EH (cell line): ENCODE measurements at regions not wholly inside any gene's neighbourhood (a gene's known extent, or its start where the extent isn't known, plus 50 kb on each side); places are given as distances from the start of the nearest gene placed in this dataset.
"Not testable (repeated sequence)": the region's sequence is repeated elsewhere in the genome, so short reads cannot be mapped to it uniquely, and the experiment has no call there.

ENCODE experiments used
- DNase-seq: peaks from one replicate; pipeline ENCODE4 v3.0.0-alpha.2; 2015; ENCODE audit warnings: low read depth

DNA sequence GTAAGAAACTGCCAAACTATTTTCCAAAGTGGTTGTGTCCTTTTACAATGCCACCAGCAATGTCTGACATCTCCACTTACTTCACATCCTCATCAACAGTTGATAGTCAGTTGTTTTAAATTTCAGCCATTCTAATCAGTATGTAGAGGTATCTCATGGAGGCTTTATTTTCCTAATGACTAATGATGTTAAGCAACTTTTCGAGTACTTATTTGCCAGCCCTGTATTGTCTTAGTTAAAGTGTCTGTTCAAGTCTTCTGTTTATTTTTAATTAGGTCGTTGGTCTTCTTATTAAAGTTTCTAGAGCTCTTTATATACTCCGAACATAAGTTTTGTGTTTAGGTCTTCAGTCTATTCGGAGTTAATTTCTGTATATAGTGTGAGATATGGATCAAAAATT lies 54.9 kb upstream of the NBPF12 start:
- DNase-seq: not testable (repeated sequence)

- not testable (repeated sequence) for DNase-seq
These were observed 57.0 kb upstream of the NBPF12 start for GRCh38 chr1:146881096-146881495.

GRCh38 chr1:146863799-146864319 lies 74.3 kb upstream of the NBPF12 start:
- DNase-seq: peak; percentile 2

DNA sequence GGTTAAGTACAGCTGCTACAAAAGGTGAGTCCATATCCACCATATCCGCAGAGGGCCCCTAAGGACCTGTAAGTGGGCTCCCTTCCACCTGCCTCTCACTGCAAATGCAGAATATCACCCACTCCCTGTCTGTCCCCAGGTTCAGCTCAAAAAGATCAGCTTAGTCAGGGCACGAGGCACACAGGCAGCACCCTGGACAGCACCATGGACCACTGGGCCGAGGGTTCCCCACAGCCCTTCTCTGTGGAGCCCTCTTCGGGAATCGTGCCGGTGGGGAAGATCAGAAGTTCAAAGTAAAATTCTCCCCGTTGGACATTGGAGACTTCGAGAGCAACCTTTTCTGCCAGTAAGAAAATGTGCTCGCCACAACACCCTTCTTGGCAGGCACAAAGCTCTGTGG lies 85.0 kb upstream of the NBPF12 start:
- DNase-seq: not testable (repeated sequence)

DNA sequence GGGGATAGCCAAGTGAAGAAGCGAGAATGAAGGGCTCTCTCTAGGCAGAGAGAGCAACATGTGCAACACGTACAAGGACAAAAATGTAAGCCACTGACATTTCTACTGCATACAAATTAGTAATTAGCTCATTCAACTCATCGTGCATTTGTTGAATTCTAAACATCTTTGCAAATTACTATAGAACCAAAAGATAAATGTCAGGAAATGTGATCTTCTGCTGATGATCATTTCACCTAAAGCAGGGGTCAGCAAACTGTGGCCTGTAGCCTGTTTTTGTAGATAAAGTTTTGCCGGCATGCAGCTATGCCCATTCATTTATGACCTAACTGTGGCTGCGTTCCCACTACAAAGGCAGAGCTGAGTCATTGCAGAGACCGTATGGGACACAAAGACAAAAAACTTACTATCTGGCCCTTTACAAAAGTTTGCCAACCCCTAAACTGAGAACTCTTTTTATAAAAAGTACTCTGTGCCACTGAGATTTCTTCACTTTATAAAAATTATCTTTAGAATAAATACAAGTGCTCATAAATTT lies 87.7 kb upstream of the NBPF12 start:
- not testable (repeated sequence) for DNase-seq

DNA sequence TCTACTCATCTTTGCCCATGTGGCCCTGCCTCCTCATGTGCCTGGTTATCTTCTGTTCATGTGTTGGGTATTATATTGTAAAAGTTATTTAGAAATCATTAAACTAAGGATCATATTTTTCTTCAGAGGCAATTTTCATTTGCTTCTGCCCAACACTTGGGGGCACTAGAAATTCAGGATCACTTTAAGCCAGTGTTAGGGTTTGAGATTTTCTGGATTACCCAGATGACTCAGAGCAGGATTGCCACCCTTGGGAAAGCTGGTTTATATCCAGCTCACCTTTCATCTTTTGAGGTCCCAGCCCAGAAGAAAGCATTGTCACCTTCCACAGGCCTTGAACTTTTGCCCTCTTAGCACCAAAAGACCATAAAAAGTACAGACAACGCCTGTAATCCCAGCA lies 99.4 kb upstream of the NBPF12 start:
- DNase-seq: not testable (repeated sequence)

DNA sequence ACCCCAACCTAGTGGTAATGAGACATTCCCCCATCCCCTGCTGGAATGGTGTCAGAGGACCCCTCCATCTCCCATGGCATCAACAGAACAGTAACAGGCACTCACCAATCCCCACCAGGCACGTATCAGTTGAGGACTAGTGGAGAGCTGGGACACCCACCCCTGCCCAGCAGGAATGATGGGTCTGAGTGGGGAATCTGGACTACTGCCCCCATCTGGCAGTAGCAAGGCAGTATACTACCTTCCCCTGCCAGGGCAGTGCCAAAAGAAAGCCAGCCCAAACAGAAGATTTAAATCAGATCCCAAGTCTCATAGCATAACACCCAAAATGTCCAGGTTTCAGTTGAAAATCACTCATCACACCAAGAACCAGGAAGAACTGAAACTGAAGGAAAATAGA lies 111.2 kb upstream of the NBPF12 start:
- DNase-seq: not testable (repeated sequence)

GRCh38 chr1:146794236-146794635 lies 143.9 kb upstream of the NBPF12 start:
- DNase-seq: not testable (repeated sequence)

- not testable (repeated sequence) for DNase-seq
These were observed 145.4 kb upstream of the NBPF12 start for GRCh38 chr1:146792725-146793124.

- DNase-seq: peak; percentile 15
These were observed 153.7 kb upstream of the NBPF12 start for GRCh38 chr1:146784212-146784940.

- DNase-seq: not testable (repeated sequence)
These were observed 156.9 kb upstream of the NBPF12 start for GRCh38 chr1:146781235-146781634.

DNA sequence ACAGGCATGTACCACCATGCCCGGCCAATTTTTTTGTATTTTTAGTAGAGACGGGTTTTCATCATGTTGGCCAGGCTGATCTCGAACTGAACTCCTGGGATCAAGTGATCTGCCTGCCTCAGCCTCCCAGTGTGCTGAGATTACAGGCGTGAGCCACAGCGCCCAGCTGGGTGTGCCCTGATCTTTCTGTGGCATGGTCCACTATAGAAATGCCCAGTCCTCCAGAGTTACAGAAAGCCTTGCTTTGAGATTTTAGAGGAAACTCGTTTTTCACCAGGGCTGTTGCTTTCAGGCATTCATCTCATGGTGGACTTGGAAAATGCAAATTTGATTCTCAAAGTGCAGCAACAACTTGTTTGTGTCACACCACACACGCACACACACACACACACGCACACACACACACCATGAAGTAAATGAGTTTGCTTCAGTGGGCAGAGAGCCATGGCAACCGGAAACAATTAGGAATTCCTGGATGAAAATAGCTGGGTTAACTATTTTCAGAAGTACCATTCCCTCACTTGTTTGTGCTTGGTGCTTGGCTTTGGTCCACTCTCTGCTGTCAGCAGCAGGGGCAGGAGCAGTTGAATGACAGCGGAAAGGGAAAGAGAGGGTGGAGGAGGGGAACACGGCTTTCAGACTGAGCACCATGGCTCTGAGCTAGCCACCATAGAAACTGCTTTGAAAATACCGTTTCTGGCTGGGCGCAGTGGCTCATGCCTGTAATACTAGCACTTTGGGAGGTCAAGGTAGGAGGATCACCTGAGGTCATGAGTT lies 160.1 kb upstream of the NBPF12 start:
- DNase-seq: peak; percentile 83

- DNase-seq: not testable (repeated sequence)
These were observed 163.1 kb upstream of the NBPF12 start for GRCh38 chr1:146774988-146775387.

DNA sequence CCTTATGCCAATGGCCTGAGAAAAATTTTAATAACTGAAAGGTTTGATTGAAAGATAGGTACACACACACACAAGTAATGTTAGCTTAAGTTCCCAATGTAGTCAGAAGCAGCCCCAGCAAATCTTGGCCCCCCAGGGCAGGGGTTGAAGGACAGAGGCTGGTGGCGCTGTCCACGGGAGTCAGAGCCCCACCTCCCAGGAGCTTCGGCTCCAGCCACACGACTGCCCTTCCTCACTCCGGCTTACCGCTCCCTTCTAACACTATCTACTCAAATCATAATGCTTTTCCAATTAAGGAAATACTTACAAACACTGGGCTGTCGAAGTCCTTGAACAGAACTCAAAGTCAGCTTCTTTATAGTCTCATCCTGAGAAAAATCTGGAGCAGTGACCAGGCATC lies 163.9 kb upstream of the NBPF12 start:
- DNase-seq: not testable (repeated sequence)

DNA sequence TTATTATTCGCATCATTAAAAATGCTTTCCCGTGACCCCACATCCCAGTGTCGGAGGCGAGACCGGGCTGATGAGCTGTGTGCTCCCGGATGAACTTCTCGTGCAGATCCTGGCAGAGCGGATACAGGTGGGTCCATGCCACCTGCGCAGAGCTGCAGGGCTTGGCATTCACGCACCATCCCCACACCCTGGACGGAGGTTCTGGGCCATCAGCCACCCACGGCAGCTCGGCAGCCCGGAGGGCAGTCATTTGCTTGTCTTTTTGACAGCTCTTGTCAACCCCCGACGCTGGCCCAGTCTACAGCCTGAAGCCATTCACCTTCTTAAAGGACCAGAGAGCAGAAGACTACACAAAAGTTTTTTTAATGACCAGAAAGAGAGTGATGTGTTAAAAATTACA lies 166.7 kb upstream of the NBPF12 start:
- DNase-seq: not testable (repeated sequence)

GRCh38 chr1:146770998-146771397 lies 167.1 kb upstream of the NBPF12 start:
- not testable (repeated sequence) for DNase-seq

GRCh38 chr1:146763234-146763633 lies 174.9 kb upstream of the NBPF12 start:
- not testable (repeated sequence) for DNase-seq

GRCh38 chr1:146756858-146757257 lies 181.3 kb upstream of the NBPF12 start:
- DNase-seq: not testable (repeated sequence)

GRCh38 chr1:146748686-146749085 lies 189.4 kb upstream of the NBPF12 start:
- not testable (repeated sequence) for DNase-seq

DNA sequence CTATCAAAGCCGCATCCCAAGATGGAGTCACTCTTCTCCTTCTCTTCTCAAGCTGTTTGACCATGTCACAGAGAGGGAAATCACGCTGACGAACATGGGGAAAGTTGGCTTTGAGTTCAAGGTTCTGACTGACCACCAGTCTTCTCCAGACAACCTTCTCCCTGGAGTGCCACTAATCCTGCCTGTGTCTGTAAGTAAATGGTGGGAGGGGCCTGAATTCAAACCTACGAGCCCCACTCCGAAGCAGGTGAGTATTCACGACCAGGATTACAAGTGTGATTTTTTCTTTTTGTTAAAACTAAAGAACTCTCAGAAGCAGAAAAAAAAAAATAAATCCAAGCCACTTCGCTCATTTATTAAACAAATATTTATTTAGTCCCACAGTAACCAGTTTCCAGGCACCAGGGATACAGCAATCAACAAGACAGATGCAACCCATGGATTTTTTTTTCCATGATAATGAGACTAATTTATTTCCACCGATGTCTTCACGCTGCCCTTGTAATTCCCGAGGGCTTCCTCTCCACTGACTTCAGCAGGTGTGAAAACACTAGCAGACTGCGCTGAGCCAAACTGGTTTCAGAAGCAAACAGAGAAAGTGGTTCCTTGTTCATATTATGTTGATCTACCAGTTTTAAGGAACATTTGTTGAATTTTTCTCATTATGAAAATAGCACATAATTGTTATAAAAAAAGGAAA lies 206.0 kb upstream of the NBPF12 start:
- DNase-seq: not testable (repeated sequence)

- DNase-seq: not testable (repeated sequence)
These were observed 208.3 kb upstream of the NBPF12 start for GRCh38 chr1:146729642-146730344.
